Endothelial cell of umbilical vein (primary cell): ENCODE measurements at regions not wholly inside any gene's neighbourhood (a gene's known extent, or its start where the extent isn't known, plus 50 kb on each side); places are given as distances from the start of the nearest gene placed in this dataset.

Experiments used
- BruUV-seq: library from RNA; stranded (reverse); fragments of 400-500 nt; replicated peaks from 2 replicates; lab custom pipeline; 2021; lab: Mats Ljungman, UMichigan
- CTCF ChIA-PET: fragments of 300-600, 350-600 bp; sonication (Branson Sonifier 250); formaldehyde crosslinking; loops from one replicate; lab custom pipeline; 2021; ENCODE audit warnings: antibody characterized with exemption, inconsistent platforms; lab: Charles Lee
- POLR2A ChIA-PET: fragments of 300-600, 350-600 bp; sonication (Branson Sonifier 250); formaldehyde crosslinking; loops from one replicate; lab custom pipeline; 2021; ENCODE audit warnings: antibody characterized with exemption, inconsistent platforms; lab: Charles Lee
- DNase-seq: peaks from one replicate; pipeline ENCODE4 v3.0.0-alpha.2; 2011; ENCODE audit warnings: low read depth, low spot score
- FAIRE-seq: peaks from 2 replicates; lab custom pipeline; 2011; peaks lifted over from hg19 to GRCh38; lab: Jason Lieb, UNC
- H2AFZ ChIP-seq: 2 replicates; pipeline ENCODE4 v1.6.0; 2012; ENCODE audit warnings: low read depth, low read length, control low read depth, inconsistent platforms
- H3K27ac ChIP-seq: 2 replicates; pipeline ENCODE4 v1.5.1; 2011; ENCODE audit warnings: low read depth, mild to moderate bottlenecking, control low read depth, low read length, moderate library complexity; ENCODE audit not compliant: insufficient read depth
- H3K27me3 ChIP-seq, 2 experiments: 2 replicates each; pipeline versions ENCODE4 v1.6.0 to v1.6.1; 2011; ENCODE audit warnings: low read length in 2 of 2, mixed read lengths in 1 of 2; ENCODE audit not compliant: control insufficient read depth in 2 of 2, insufficient read depth in 2 of 2
- H3K36me3 ChIP-seq, 2 experiments: 2 replicates in 1 of 2; 3 replicates in 1 of 2; pipeline ENCODE4 v1.5.1; 2011; ENCODE audit warnings: low read length in 2 of 2, mild to moderate bottlenecking in 1 of 2, moderate library complexity in 1 of 2; ENCODE audit not compliant: control insufficient read depth in 2 of 2, insufficient read depth in 2 of 2; ENCODE audit errors: extremely low read depth in 1 of 2
- H3K4me1 ChIP-seq: 3 replicates; pipeline ENCODE4 v1.5.1; 2011; ENCODE audit warnings: mild to moderate bottlenecking, low read length; ENCODE audit not compliant: control insufficient read depth, insufficient read depth; ENCODE audit errors: extremely low read depth
- H3K4me2 ChIP-seq: 2 replicates; pipeline ENCODE4 v1.6.1; 2011; ENCODE audit warnings: low read length, control low read depth, mixed read lengths; ENCODE audit not compliant: insufficient read depth
- H3K4me3 ChIP-seq, 3 experiments: fragments of 200-600 bp in 1 of 3; sonication (generic), shearing (Covaris generic) in 1 of 3; replicated peaks in 1 of 3; 2 replicates each; pipeline ENCODE4 v1.5.1; 2011 to 2016; ENCODE audit warnings: control low read depth in 3 of 3, low read length in 3 of 3, mild to moderate bottlenecking in 2 of 3, inconsistent platforms in 1 of 3, low read depth in 1 of 3, moderate library complexity in 1 of 3; ENCODE audit not compliant: insufficient read depth in 1 of 3
- H3K79me2 ChIP-seq: 2 replicates; pipeline ENCODE4 v1.6.0; 2012; ENCODE audit warnings: low read length, inconsistent platforms; ENCODE audit not compliant: control insufficient read depth, insufficient read depth
- H3K9ac ChIP-seq: replicated peaks from 2 replicates; pipeline ENCODE3; 2011; ENCODE audit warnings: low read length, control low read depth; ENCODE audit not compliant: insufficient read depth; ENCODE audit errors: extremely low read depth
- H3K9me1 ChIP-seq: replicated peaks from 3 replicates; pipeline ENCODE4 v1.6.0; 2011; ENCODE audit warnings: mild to moderate bottlenecking, low read length; ENCODE audit not compliant: control insufficient read depth, insufficient read depth; ENCODE audit errors: extremely low read depth
- H3K9me3 ChIP-seq: replicated peaks from 2 replicates; pipeline ENCODE4 v1.5.1; 2012; ENCODE audit warnings: low read length, inconsistent platforms; ENCODE audit not compliant: control insufficient read depth, insufficient read depth
- H4K20me1 ChIP-seq: replicated peaks from 2 replicates; pipeline ENCODE3; 2011; ENCODE audit warnings: mild to moderate bottlenecking, low read length; ENCODE audit not compliant: control insufficient read depth, insufficient read depth; ENCODE audit errors: extremely low read depth
- CTCF ChIP-seq, 2 donors: IDR thresholded peaks; 1 replicate in 1 of 2; 2 replicates in 1 of 2; pipeline ENCODE4 v1.5.1; 2011; ENCODE audit warnings: low read length in 2 of 2, mild to moderate bottlenecking in 2 of 2, moderate library complexity in 2 of 2, control low read depth in 1 of 2, inconsistent platforms in 1 of 2, low read depth in 1 of 2; ENCODE audit not compliant: insufficient read depth in 1 of 2; ENCODE audit errors: extremely low read depth in 1 of 2
- EZH2 ChIP-seq: IDR thresholded peaks from 2 replicates; pipeline ENCODE4 v1.6.1; 2012; ENCODE audit warnings: borderline replicate concordance, low read depth, mild to moderate bottlenecking, moderate library complexity, low read length, inconsistent platforms; ENCODE audit not compliant: severe bottlenecking
- FOS ChIP-seq: IDR thresholded peaks from 2 replicates; pipeline ENCODE4 v1.6.1; 2011; ENCODE audit warnings: mild to moderate bottlenecking, low read length, moderate library complexity, borderline replicate concordance; ENCODE audit not compliant: insufficient read depth
- GATA2 ChIP-seq: IDR thresholded peaks from 2 replicates; pipeline ENCODE4 v1.7.0; 2011; ENCODE audit warnings: low read depth, mild to moderate bottlenecking, moderate library complexity, mixed read lengths, low read length; ENCODE audit not compliant: insufficient read length, insufficient read depth
- JUN ChIP-seq: IDR thresholded peaks from 2 replicates; pipeline ENCODE4 v1.6.1; 2011; ENCODE audit warnings: borderline replicate concordance, low read depth; ENCODE audit not compliant: insufficient read length, insufficient read depth
- MAX ChIP-seq: IDR thresholded peaks from 2 replicates; pipeline ENCODE4 v1.6.1; 2011; ENCODE audit not compliant: insufficient read depth, insufficient read length
- MYC ChIP-seq: IDR thresholded peaks from one replicate; pipeline ENCODE4 v1.6.1; 2011; ENCODE audit warnings: mild to moderate bottlenecking, low read depth, low read length
- POLR2A ChIP-seq: IDR thresholded peaks from 2 replicates; pipeline ENCODE4 v1.6.1; 2012; ENCODE audit warnings: low read depth, mild to moderate bottlenecking, control low read depth, low read length
- POLR2AphosphoS5 ChIP-seq: IDR thresholded peaks from 2 replicates; pipeline ENCODE4 v1.6.1; 2012; ENCODE audit warnings: low read depth, mild to moderate bottlenecking, control low read depth, low read length, moderate library complexity; ENCODE audit not compliant: insufficient read depth
- dilution Hi-C: fragments of 300-500 bp; cut with MboI; formaldehyde crosslinking; loops from one replicate; pipeline ENCODE4 v1.15.0; 2019; ENCODE audit warnings: low sequenced_read_pairs; ENCODE audit not compliant: extremely low pct_ligation_motif_present
- intact Hi-C: fragments of 100-400 bp; cut with micrococcal nuclease; formaldehyde crosslinking; loops from one replicate; pipeline ENCODE4 v1.10.0; 2022

GRCh38 chr3:135874035-135874434, 91.5 kb upstream of the PPP2R3A start:
- Histone ChIP-seq H3K9me3 (no peaks in the 10 kb centered on the region), H3K4me2 (no peak overlapping the region), H3K27me3 (no peaks in the 10 kb centered on the region), H3K9me1 (no peaks in the 10 kb centered on the region), H3K36me3 (no peaks in the 10 kb centered on the region), H4K20me1 (no peaks in the 10 kb centered on the region), H3K9ac (no peak overlapping the region), H3K27ac (no peak overlapping the region), H3K4me3 (no peak overlapping the region), H3K4me1 (no peaks in the 10 kb centered on the region), H2AFZ (no peak overlapping the region), H3K79me2 (no peaks in the 10 kb centered on the region)
- BruUV-seq = no TSS peak
- no peak for DNase-seq
- dilution Hi-C loops = no loop called here
- intact Hi-C loops = no loop called here
- TF ChIP-seq EZH2 (no peak), CTCF (IDR thresholded peaks at IDR 0.05; ENCODE audit: extremely low read depth in 1 of 2, insufficient read depth in 1 of 2, low read depth in 1 of 2, low read length in 2 of 2) (no peak), POLR2A (no peak), GATA2 (no peak), POLR2AphosphoS5 (no peak), JUN (no peak), MAX (no peak), FOS (no peak), MYC (no peak)
- ChIA-PET POLR2A (no interaction called here), CTCF (no interaction called here)
- no peak for FAIRE-seq
